ENCODE measurements at regions not wholly inside any gene's neighbourhood (a gene's known extent, or its start where the extent isn't known, plus 50 kb on each side); places are given as distances from the start of the nearest gene placed in this dataset.

DNA sequence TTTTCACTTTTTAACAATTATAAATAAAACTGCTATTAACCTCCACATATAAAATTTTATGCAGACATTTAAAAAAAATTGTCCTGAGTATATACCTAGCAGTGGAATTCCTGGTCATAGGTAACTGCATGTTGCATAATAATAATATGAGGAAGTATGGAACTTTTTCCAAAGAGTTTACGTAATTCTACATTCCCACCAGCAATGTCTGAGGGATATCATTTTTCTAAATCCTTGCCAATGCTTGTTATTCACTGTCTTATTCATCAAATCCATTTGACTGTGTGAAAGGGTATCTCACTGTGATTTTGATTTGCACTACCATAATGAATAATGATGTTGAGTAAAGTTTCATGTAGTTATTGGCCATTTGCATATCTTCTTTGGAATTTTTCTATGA lies 393.8 kb downstream of the LRFN5 start:
- TF ChIP-seq, protein P1, sequence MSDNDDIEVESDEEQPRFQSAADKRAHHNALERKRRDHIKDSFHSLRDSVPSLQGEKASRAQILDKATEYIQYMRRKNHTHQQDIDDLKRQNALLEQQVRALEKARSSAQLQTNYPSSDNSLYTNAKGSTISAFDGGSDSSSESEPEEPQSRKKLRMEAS (IDR thresholded peaks at IDR 0.05; ENCODE audit: insufficient read depth, insufficient read length): no peak
- TF ChIP-seq FOS (IDR thresholded peaks at IDR 0.05; ENCODE audit: borderline replicate concordance, insufficient read depth, low read length): no peak

All from endothelial cell of umbilical vein (primary cell).